ENCODE measurements at regions not wholly inside any gene's neighbourhood (a gene's known extent, or its start where the extent isn't known, plus 50 kb on each side); places are given as distances from the start of the nearest gene placed in this dataset.

GRCh38 chr5:93660677-93661076, 77.7 kb downstream of the NR2F1 start:
- no peaks in the 10 kb centered on the region for H3K4me1 ChIP-seq (ENCODE audit: insufficient read depth, low read length)
- no peak overlapping the region for H3K4me2 ChIP-seq (ENCODE audit: low read length)
- DNase-seq (ENCODE audit: low read depth) (no peak), FAIRE-seq (no peak)
- Mint-ChIP-seq H3K27ac (ENCODE audit: unreplicated experiment) (no peak overlapping the region), H3K27me3 (ENCODE audit: low read depth, unreplicated experiment) (no peaks in the 10 kb centered on the region), H3K4me3 (ENCODE audit: unreplicated experiment) (no peak overlapping the region), H3K36me3 (ENCODE audit: low read depth, unreplicated experiment) (no peaks in the 10 kb centered on the region), H3K9me3 (ENCODE audit: unreplicated experiment) (no peaks in the 10 kb centered on the region), H3K4me1 (ENCODE audit: low read depth, unreplicated experiment) (no peaks in the 10 kb centered on the region)
- no peaks in the 10 kb centered on the region for H3K9me3 ChIP-seq (ENCODE audit: insufficient read depth, low read depth, low read length)
- no peaks in the 10 kb centered on the region for H3K27me3 ChIP-seq (ENCODE audit: insufficient read depth, low read length)
- H3K27ac ChIP-seq (ENCODE audit: low read depth, low read length): no peak overlapping the region
- H3K36me3 ChIP-seq (ENCODE audit: insufficient read depth, low read length): no peaks in the 10 kb centered on the region
- no peak overlapping the region for H3K4me3 ChIP-seq (ENCODE audit: insufficient read depth, low read depth, low read length)
- no peaks in the 10 kb centered on the region for H4K20me1 ChIP-seq (ENCODE audit: insufficient read depth, low read length)
- TF ChIP-seq CTCF (IDR thresholded peaks at IDR 0.05; ENCODE audit: insufficient read depth, low read depth, low read length): no peak
- TF ChIP-seq EZH2 (IDR thresholded peaks at IDR 0.05; ENCODE audit: insufficient read depth, low read length): no peak
- no peak overlapping the region for H3K9ac ChIP-seq (ENCODE audit: low read length)
- no peak overlapping the region for H2AFZ ChIP-seq (ENCODE audit: low read depth, low read length)
- no peaks in the 10 kb centered on the region for H3K79me2 ChIP-seq (ENCODE audit: insufficient read depth, low read length)

GRCh38 chr5:93658044-93658443, 75.0 kb downstream of the NR2F1 start:
- no peaks in the 10 kb centered on the region for H3K79me2 ChIP-seq (ENCODE audit: insufficient read depth, low read length)
- no peak overlapping the region for H3K27ac ChIP-seq (ENCODE audit: low read depth, low read length)
- Mint-ChIP-seq H3K4me1 (ENCODE audit: low read depth, unreplicated experiment) (peaks cover 4% of the 10 kb centered on the region), H3K27me3 (ENCODE audit: low read depth, unreplicated experiment) (no peaks in the 10 kb centered on the region), H3K36me3 (ENCODE audit: low read depth, unreplicated experiment) (no peaks in the 10 kb centered on the region), H3K27ac (ENCODE audit: unreplicated experiment) (no peak overlapping the region), H3K9me3 (ENCODE audit: unreplicated experiment) (no peaks in the 10 kb centered on the region), H3K4me3 (ENCODE audit: unreplicated experiment) (no peak overlapping the region)
- no peak overlapping the region for H2AFZ ChIP-seq (ENCODE audit: low read depth, low read length)
- TF ChIP-seq CTCF (IDR thresholded peaks at IDR 0.05; ENCODE audit: insufficient read depth, low read depth, low read length) (no peak), EZH2 (IDR thresholded peaks at IDR 0.05; ENCODE audit: insufficient read depth, low read length) (no peak)
- H3K4me1 ChIP-seq (ENCODE audit: insufficient read depth, low read length): no peaks in the 10 kb centered on the region
- H3K27me3 ChIP-seq (ENCODE audit: insufficient read depth, low read length): no peaks in the 10 kb centered on the region
- H3K9me3 ChIP-seq (ENCODE audit: insufficient read depth, low read depth, low read length): no peaks in the 10 kb centered on the region
- no peak for FAIRE-seq
- H3K9ac ChIP-seq (ENCODE audit: low read length): no peak overlapping the region
- no peaks in the 10 kb centered on the region for H4K20me1 ChIP-seq (ENCODE audit: insufficient read depth, low read length)
- H3K36me3 ChIP-seq (ENCODE audit: insufficient read depth, low read length): no peaks in the 10 kb centered on the region
- peak; percentile 81 for DNase-seq (ENCODE audit: low read depth)
- no peak overlapping the region for H3K4me2 ChIP-seq (ENCODE audit: low read length)
- no peak overlapping the region for H3K4me3 ChIP-seq (ENCODE audit: insufficient read depth, low read depth, low read length)

GRCh38 chr5:93654676-93655075, 71.7 kb downstream of the NR2F1 start:
- Mint-ChIP-seq H3K27ac (ENCODE audit: unreplicated experiment) (no peak overlapping the region), H3K4me1 (ENCODE audit: low read depth, unreplicated experiment) (peaks cover 4% of the 10 kb centered on the region), H3K27me3 (ENCODE audit: low read depth, unreplicated experiment) (no peaks in the 10 kb centered on the region), H3K36me3 (ENCODE audit: low read depth, unreplicated experiment) (no peaks in the 10 kb centered on the region), H3K4me3 (ENCODE audit: unreplicated experiment) (no peak overlapping the region), H3K9me3 (ENCODE audit: unreplicated experiment) (no peaks in the 10 kb centered on the region)
- no peaks in the 10 kb centered on the region for H4K20me1 ChIP-seq (ENCODE audit: insufficient read depth, low read length)
- DNase-seq (ENCODE audit: low read depth): peak; percentile 55
- no peak overlapping the region for H3K4me3 ChIP-seq (ENCODE audit: insufficient read depth, low read depth, low read length)
- H3K79me2 ChIP-seq (ENCODE audit: insufficient read depth, low read length): no peaks in the 10 kb centered on the region
- FAIRE-seq: no peak
- no peak overlapping the region for H3K9ac ChIP-seq (ENCODE audit: low read length)
- H3K9me3 ChIP-seq (ENCODE audit: insufficient read depth, low read depth, low read length): no peaks in the 10 kb centered on the region
- H3K27ac ChIP-seq (ENCODE audit: low read depth, low read length): no peak overlapping the region
- H3K4me2 ChIP-seq (ENCODE audit: low read length): no peak overlapping the region
- no peaks in the 10 kb centered on the region for H3K27me3 ChIP-seq (ENCODE audit: insufficient read depth, low read length)
- no peaks in the 10 kb centered on the region for H3K4me1 ChIP-seq (ENCODE audit: insufficient read depth, low read length)
- H2AFZ ChIP-seq (ENCODE audit: low read depth, low read length): no peak overlapping the region
- TF ChIP-seq CTCF (IDR thresholded peaks at IDR 0.05; ENCODE audit: insufficient read depth, low read depth, low read length) (no peak), EZH2 (IDR thresholded peaks at IDR 0.05; ENCODE audit: insufficient read depth, low read length) (no peak)
- H3K36me3 ChIP-seq (ENCODE audit: insufficient read depth, low read length): no peaks in the 10 kb centered on the region
